Psoas muscle (tissue), 7 donors: ENCODE measurements at regions not wholly inside any gene's neighbourhood (a gene's known extent, or its start where the extent isn't known, plus 50 kb on each side); places are given as distances from the start of the nearest gene placed in this dataset.

Experiments used
- ATAC-seq, 4 donors: fragments of 200-7000 bp; cut with Tn5 transposase; one replicate each; pipeline ENCODE4 v1.9.1; 2020; ENCODE audit warnings: moderate library complexity in 3 of 4, mild to moderate bottlenecking in 2 of 4
- DNase-seq, 2 donors: peaks; one replicate each; pipeline ENCODE4 v3.0.0-alpha.2; 2020
- H3K27ac ChIP-seq: fragments of 200-600 bp; one replicate; pipeline ENCODE4 v1.8.0; 2022
- H3K27me3 ChIP-seq, 3 donors: fragments of 200-600 bp in 1 of 3; one replicate each; pipeline versions ENCODE4 v1.6.1 to v1.8.0; 2013 to 2022; ENCODE audit warnings: low read length in 2 of 3, mild to moderate bottlenecking in 2 of 3, moderate library complexity in 1 of 3; ENCODE audit not compliant: insufficient read depth in 3 of 3
- H3K36me3 ChIP-seq, 2 donors: fragments of 200-600 bp in 1 of 2; one replicate each; pipeline versions ENCODE4 v1.6.1 to v1.8.0; 2013 to 2022; ENCODE audit warnings: low read depth in 1 of 2, mild to moderate bottlenecking in 1 of 2, moderate library complexity in 1 of 2; ENCODE audit not compliant: insufficient read depth in 1 of 2
- H3K4me1 ChIP-seq: fragments of 200-600 bp; one replicate; pipeline ENCODE4 v1.8.0; 2022
- H3K4me3 ChIP-seq: fragments of 200-600 bp; one replicate; pipeline ENCODE4 v1.8.0; 2022; ENCODE audit warnings: mild to moderate bottlenecking
- H3K9me3 ChIP-seq: fragments of 200-600 bp; one replicate; pipeline ENCODE4 v1.8.0; 2022
- CTCF ChIP-seq: fragments of 200-600 bp; IDR thresholded peaks from one replicate; pipeline ENCODE4 v1.8.0; 2022; ENCODE audit warnings: antibody characterized with exemption
- WGBS, 3 donors: extraction: QIAGEN DNeasy Blood & Tissue Kit; methylation state at CpG; one replicate each; pipeline versions ENCODE4 v1.1.6 to v1.1.7; 2013; 5-methylcytosine and 5-hydroxymethylcytosine counted together
- intact Hi-C, 2 donors: fragments of 100-400 bp; cut with DNase I; formaldehyde crosslinking; loops; one replicate each; pipeline versions ENCODE4 v1.11.0 to v1.14.2; 2022
- donor health status: healthy with polysubstance abuse.
- donor health status: DM: no; HTN: no; CAD: no; lungs with moderate emphysema.
- donor health status: Bipolar disorder and iron deficiency.
- donor health status: healthy.
- donor health status: DM: yes; HTN: yes; CAD: no.
- donor health status: DM: no; HTN: no; CAD: no.
- donor health status: DM: yes; HTN: yes; CAD: no.

GRCh38 chr4:181173046-181173445, 1070.2 kb upstream of the TENM3 start:
- Histone ChIP-seq H3K4me1 (no peaks in the 10 kb centered on the region), H3K36me3 (no peaks in the 10 kb centered on the region), H3K4me3 (no peak overlapping the region), H3K27me3 (no peaks in the 10 kb centered on the region), H3K27ac (no peak overlapping the region), H3K9me3 (no peaks in the 10 kb centered on the region)
- 43 to 58% (median 49%) methylated on average over 5 of the region's 5 CpGs for WGBS, 3 donors
- DNase-seq (no peak), ATAC-seq (no peak)
- TF ChIP-seq CTCF, result no peak
- intact Hi-C loops, result no loop called here

- ATAC-seq (no peak), DNase-seq (no peak)
- intact Hi-C loops, result no loop called here
- H3K27me3 ChIP-seq, result no peaks in the 10 kb centered on the region
- WGBS, 3 donors, result 82 to 88% (median 83%) methylated on average over 6 of the region's 6 CpGs
- no peak overlapping the region for H3K27ac ChIP-seq
- H3K4me3 ChIP-seq, result no peak overlapping the region
- no peaks in the 10 kb centered on the region for H3K36me3 ChIP-seq
- no peaks in the 10 kb centered on the region for H3K4me1 ChIP-seq
- no peaks in the 10 kb centered on the region for H3K9me3 ChIP-seq
- TF ChIP-seq CTCF, result no peak
These were observed 1066.9 kb upstream of the TENM3 start for GRCh38 chr4:181176306-181176705.

GRCh38 chr4:181181331-181181730, 1061.9 kb upstream of the TENM3 start:
- WGBS, 3 donors, result 0 to 3% (median 0%) methylated on average over 1 of the region's 1 CpG
- no peak for ATAC-seq
- no peaks in the 10 kb centered on the region for H3K4me1 ChIP-seq
- no peak for TF ChIP-seq CTCF
- H3K9me3 ChIP-seq, result no peaks in the 10 kb centered on the region
- no peaks in the 10 kb centered on the region for H3K36me3 ChIP-seq
- intact Hi-C loops, result no loop called here
- no peak for DNase-seq
- no peak overlapping the region for H3K4me3 ChIP-seq
- H3K27me3 ChIP-seq, result no peaks in the 10 kb centered on the region
- H3K27ac ChIP-seq, result no peak overlapping the region

GRCh38 chr4:181189751-181190150, 1053.5 kb upstream of the TENM3 start:
- no peaks in the 10 kb centered on the region for H3K4me1 ChIP-seq
- no peak overlapping the region for H3K27ac ChIP-seq
- ATAC-seq (no peak), DNase-seq (no peak)
- 65 to 73% (median 70%) methylated on average over 7 of the region's 7 CpGs for WGBS, 3 donors
- intact Hi-C loops, result no loop called here
- no peaks in the 10 kb centered on the region for H3K9me3 ChIP-seq
- H3K27me3 ChIP-seq, result no peaks in the 10 kb centered on the region
- H3K4me3 ChIP-seq, result no peak overlapping the region
- H3K36me3 ChIP-seq, result no peaks in the 10 kb centered on the region
- no peak for TF ChIP-seq CTCF

- H3K9me3 ChIP-seq, result no peaks in the 10 kb centered on the region
- no peak overlapping the region for H3K4me3 ChIP-seq
- no peak for DNase-seq
- WGBS, 3 donors, result 34 to 41% (median 37%) methylated on average over 6 of the region's 6 CpGs
- H3K36me3 ChIP-seq, result no peaks in the 10 kb centered on the region
- H3K27ac ChIP-seq, result no peak overlapping the region
- no peak for ATAC-seq
- no peaks in the 10 kb centered on the region for H3K27me3 ChIP-seq
- intact Hi-C loops, result no loop called here
- no peak for TF ChIP-seq CTCF
- H3K4me1 ChIP-seq, result no peaks in the 10 kb centered on the region
These were observed 1049.9 kb upstream of the TENM3 start for GRCh38 chr4:181193131-181193930.
